Retinal pigment epithelial cell (primary cell): ENCODE measurements at regions not wholly inside any gene's neighbourhood (a gene's known extent, or its start where the extent isn't known, plus 50 kb on each side); places are given as distances from the start of the nearest gene placed in this dataset.

Experiments
- DNase-seq: peaks from one replicate; pipeline ENCODE4 v3.0.0-alpha.2; 2010; ENCODE audit warnings: low read depth
- H3K4me3 ChIP-seq: 2 replicates; pipeline ENCODE4 v1.5.1; 2011; ENCODE audit warnings: mild to moderate bottlenecking, low read length, control low read depth, moderate library complexity
- TF ChIP-seq, protein P1 (sequence below): conservative IDR thresholded peaks from 2 replicates; pipeline ENCODE4 v1.5.1; 2011; ENCODE audit warnings: low read depth, low read length, control low read depth, inconsistent platforms

DNA sequence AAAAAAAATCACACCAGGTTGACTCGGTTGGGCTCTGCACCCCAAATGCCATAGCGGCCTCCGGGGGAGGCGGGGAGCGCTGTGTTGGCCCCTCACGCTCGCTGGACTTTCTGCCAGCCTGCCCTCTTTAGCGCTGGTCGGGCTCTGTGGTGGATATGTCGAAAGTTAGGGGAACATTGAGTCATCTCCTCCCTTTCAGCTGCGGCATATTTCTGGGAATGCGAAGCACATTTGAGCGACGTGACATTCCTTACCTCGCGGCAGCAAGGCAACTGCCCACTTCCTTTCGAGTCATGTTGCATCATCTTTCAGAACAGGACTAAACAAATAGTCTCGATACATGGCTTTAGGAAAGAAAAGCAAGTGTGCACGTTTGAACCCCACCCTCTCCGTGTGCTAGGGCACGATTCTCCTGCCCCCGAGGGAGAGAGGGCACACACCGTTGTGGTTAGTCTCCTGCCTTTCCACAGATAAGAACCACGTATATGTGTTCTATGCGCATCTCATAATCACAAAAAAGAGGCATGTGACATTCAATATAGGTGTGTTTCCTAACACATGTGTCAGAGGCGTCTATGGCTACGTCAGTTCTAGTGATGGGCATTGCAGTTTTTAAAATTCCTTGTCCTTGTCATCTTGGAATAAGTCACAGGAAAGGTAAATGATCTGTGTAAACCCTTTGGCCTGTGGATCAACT is 105.9 kb upstream of the SLC45A1 start:
- TF ChIP-seq, protein P1, sequence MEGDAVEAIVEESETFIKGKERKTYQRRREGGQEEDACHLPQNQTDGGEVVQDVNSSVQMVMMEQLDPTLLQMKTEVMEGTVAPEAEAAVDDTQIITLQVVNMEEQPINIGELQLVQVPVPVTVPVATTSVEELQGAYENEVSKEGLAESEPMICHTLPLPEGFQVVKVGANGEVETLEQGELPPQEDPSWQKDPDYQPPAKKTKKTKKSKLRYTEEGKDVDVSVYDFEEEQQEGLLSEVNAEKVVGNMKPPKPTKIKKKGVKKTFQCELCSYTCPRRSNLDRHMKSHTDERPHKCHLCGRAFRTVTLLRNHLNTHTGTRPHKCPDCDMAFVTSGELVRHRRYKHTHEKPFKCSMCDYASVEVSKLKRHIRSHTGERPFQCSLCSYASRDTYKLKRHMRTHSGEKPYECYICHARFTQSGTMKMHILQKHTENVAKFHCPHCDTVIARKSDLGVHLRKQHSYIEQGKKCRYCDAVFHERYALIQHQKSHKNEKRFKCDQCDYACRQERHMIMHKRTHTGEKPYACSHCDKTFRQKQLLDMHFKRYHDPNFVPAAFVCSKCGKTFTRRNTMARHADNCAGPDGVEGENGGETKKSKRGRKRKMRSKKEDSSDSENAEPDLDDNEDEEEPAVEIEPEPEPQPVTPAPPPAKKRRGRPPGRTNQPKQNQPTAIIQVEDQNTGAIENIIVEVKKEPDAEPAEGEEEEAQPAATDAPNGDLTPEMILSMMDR, result no peak
- DNase-seq, result peak; percentile 87
- H3K4me3 ChIP-seq, result no peak overlapping the region

GRCh38 chr1:8211251-8211882 is 106.5 kb upstream of the SLC45A1 start:
- no peak overlapping the region for H3K4me3 ChIP-seq
- no peak for DNase-seq
- TF ChIP-seq, protein P1, result no peak

DNA sequence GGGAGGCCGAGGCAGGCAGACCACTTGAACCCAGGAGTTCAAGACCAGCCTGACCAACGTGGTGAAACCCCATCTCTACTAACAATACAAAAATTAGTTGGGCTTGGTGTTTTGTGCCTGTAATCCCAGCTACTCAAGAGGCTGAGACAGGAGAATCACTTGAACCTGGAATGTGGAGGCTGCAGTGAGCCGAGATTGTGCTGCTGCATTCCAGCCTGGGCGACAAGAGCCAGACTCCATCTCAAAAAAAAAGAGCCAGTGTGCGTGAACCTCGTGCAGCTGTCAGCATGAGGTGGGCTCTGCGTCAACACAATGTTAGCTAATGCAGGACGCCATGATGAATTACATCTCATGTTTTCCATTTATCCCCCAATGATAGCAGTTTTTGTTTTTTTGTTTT is 110.7 kb upstream of the SLC45A1 start:
- TF ChIP-seq, protein P1, result no peak
- no peak for DNase-seq
- H3K4me3 ChIP-seq, result no peak overlapping the region

- TF ChIP-seq, protein P1, result no peak
Measured at GRCh38 chr1:8206391-8206790, 111.5 kb upstream of the SLC45A1 start.

GRCh38 chr1:8205771-8206170 is 112.1 kb upstream of the SLC45A1 start:
- H3K4me3 ChIP-seq, result no peak overlapping the region
- DNase-seq, result no peak
- TF ChIP-seq, protein P1, result no peak

More at GRCh38 chr1:8206391-8206790, 111.5 kb upstream of the SLC45A1 start:
- DNase-seq, result no peak
- H3K4me3 ChIP-seq, result no peak overlapping the region

DNA sequence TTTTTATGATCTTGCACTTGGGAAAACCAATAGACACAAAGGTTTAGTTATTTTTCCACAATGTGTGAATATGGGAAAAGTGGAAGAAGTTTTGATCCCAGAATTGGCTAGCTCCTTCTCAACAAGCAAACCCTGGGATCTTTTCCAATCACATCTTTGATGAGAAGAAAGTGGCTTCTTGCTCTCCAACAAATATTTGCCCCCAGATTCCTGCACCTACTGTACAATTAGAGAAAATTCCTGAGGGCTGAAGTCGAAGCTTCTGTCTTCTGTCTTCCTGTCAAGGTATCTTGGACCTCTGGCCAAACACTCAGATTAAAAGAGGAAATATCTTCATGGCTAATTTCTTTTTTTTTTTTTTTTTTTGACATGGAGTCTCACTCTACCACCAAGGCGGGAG is 113.1 kb upstream of the SLC45A1 start:
- no peak overlapping the region for H3K4me3 ChIP-seq
- no peak for DNase-seq
- TF ChIP-seq, protein P1, result no peak

GRCh38 chr1:8203551-8203950 is 114.4 kb upstream of the SLC45A1 start:
- no peak overlapping the region for H3K4me3 ChIP-seq
- TF ChIP-seq, protein P1, result no peak
- no peak for DNase-seq
